OCI-LY7 (cell line): ENCODE measurements at regions not wholly inside any gene's neighbourhood (a gene's known extent, or its start where the extent isn't known, plus 50 kb on each side); places are given as distances from the start of the nearest gene placed in this dataset.

Experiments
- CTCF ChIP-seq: fragments of 200-600 bp; sonication (generic); conservative IDR thresholded peaks from 2 replicates; pipeline ENCODE4 v1.5.1; 2014; ENCODE audit warnings: mild to moderate bottlenecking, antibody characterized with exemption, low read length, moderate library complexity, mixed read lengths
- EZH2phosphoT487 ChIP-seq: fragments of 200-600 bp; sonication (generic); IDR thresholded peaks from 2 replicates; pipeline ENCODE4 v1.6.1; 2018; ENCODE audit warnings: low read depth, borderline replicate concordance, mild to moderate bottlenecking, mixed run types, antibody characterized with exemption, low read length, moderate library complexity, mixed read lengths

GRCh38 chr3:103699228-103699627 is 1264.4 kb downstream of the ZPLD1 start:
- no peak for TF ChIP-seq CTCF
- no peak for TF ChIP-seq EZH2phosphoT487
